HepG2 (cell line): ENCODE measurements at regions not wholly inside any gene's neighbourhood (a gene's known extent, or its start where the extent isn't known, plus 50 kb on each side); places are given as distances from the start of the nearest gene placed in this dataset.

Source experiments
- ASH2L ChIP-seq: fragments of 300-600, 200-600 bp; sonication (generic); IDR thresholded peaks from 2 replicates; pipeline ENCODE4 v1.7.0; 2017; ENCODE audit warnings: low read depth, mild to moderate bottlenecking, moderate library complexity, mixed read lengths, low read length; ENCODE audit not compliant: insufficient read length
- FOXO1 ChIP-seq: sonication (generic); formaldehyde crosslinking; IDR thresholded peaks from 2 replicates; pipeline ENCODE4 v1.4.0; 2020; ENCODE audit warnings: missing genetic modification reagents
- GMEB1 ChIP-seq: sonication (generic); formaldehyde crosslinking; IDR thresholded peaks from 2 replicates; pipeline ENCODE4 v1.5.1; 2020; ENCODE audit warnings: missing genetic modification reagents, mild to moderate bottlenecking, borderline replicate concordance
- HMG20B ChIP-seq: conservative IDR thresholded peaks from 2 replicates; pipeline ENCODE4 v1.6.1; 2016; ENCODE audit warnings: missing genetic modification reagents, missing compliant biosample characterization
- LCORL ChIP-seq, 2 experiments: fragments of 450-650 bp in 1 of 2; sonication (generic) in 1 of 2; formaldehyde crosslinking in 1 of 2; IDR thresholded peaks; 2 replicates each; pipeline versions ENCODE4 v1.5.0 to v1.6.1; 2017 to 2020; ENCODE audit warnings: antibody characterized with exemption in 1 of 2, missing genetic modification reagents in 1 of 2
- NR3C1 ChIP-seq: sonication (generic); formaldehyde crosslinking; IDR thresholded peaks from 2 replicates; pipeline ENCODE4 v1.4.0; 2020; ENCODE audit warnings: missing genetic modification reagents
- UBTF ChIP-seq: sonication (generic); formaldehyde crosslinking; IDR thresholded peaks from 2 replicates; pipeline ENCODE4 v1.4.0; 2020; ENCODE audit warnings: mild to moderate bottlenecking, missing genetic modification reagents
- ZGPAT ChIP-seq: IDR thresholded peaks from 2 replicates; pipeline ENCODE4 v1.6.1; 2016; ENCODE audit warnings: mild to moderate bottlenecking
- ZHX1 ChIP-seq: sonication (generic); formaldehyde crosslinking; IDR thresholded peaks from 2 replicates; pipeline ENCODE4 v1.8.1; 2022; ENCODE audit warnings: low read depth, mild to moderate bottlenecking, missing genetic modification reagents
- ZNF563 ChIP-seq: sonication (generic); formaldehyde crosslinking; IDR thresholded peaks from 2 replicates; pipeline ENCODE4 v1.8.0; 2022; ENCODE audit warnings: mild to moderate bottlenecking, moderate library complexity, missing genetic modification reagents
- ZNF687 ChIP-seq: sonication (generic); formaldehyde crosslinking; IDR thresholded peaks from 2 replicates; pipeline ENCODE4 v1.5.1; 2020; ENCODE audit warnings: mild to moderate bottlenecking, missing genetic modification reagents, moderate library complexity
- ZSCAN5A ChIP-seq: sonication (generic); formaldehyde crosslinking; IDR thresholded peaks from 2 replicates; pipeline ENCODE4 v1.8.0; 2022; ENCODE audit warnings: mild to moderate bottlenecking, missing genetic modification reagents, borderline replicate concordance

GRCh38 chr17:72591289-72592241 lies 470.7 kb downstream of the SOX9 start (continued):
- TF ChIP-seq ZNF687 (peak; percentile 58), NR3C1 (CRISPR knock-in tag) (no peak), UBTF (CRISPR knock-in tag) (peak; percentile 78), ASH2L (peak; percentile 81), ZGPAT (0 out of 2 replicates have a peak, but pooled peaks have one; percentile 7), LCORL (IDR thresholded peaks at IDR 0.05) (no peak), LCORL (CRISPR knock-in tag; IDR thresholded peaks at IDR 0.05) (peak; percentile 44; the same call in 1 of the 2 replicates), ZNF563 (0 out of 2 replicates have a peak, but pooled peaks have one; percentile 71), ZSCAN5A (CRISPR knock-in tag) (no peak), FOXO1 (CRISPR knock-in tag) (peak; percentile 42; the same call in 1 of the 2 replicates), ZHX1 (CRISPR knock-in tag) (peak; percentile 35; the same call in 1 of the 2 replicates), HMG20B (CRISPR knock-in tag) (no peak), GMEB1 (peak; percentile 12; the same call in 1 of the 2 replicates)
